Gastrocnemius medialis (tissue), 4 donors: ENCODE measurements at regions not wholly inside any gene's neighbourhood (a gene's known extent, or its start where the extent isn't known, plus 50 kb on each side); places are given as distances from the start of the nearest gene placed in this dataset.
"Not testable (repeated sequence)": the region's sequence is repeated elsewhere in the genome, so short reads cannot be mapped to it uniquely, and the experiment has no call there.

Experiments used
- ATAC-seq, 2 donors: fragments of 150-250 bp; one replicate each; pipeline ENCODE4 v1.9.1; 2016
- DNase-seq, 2 donors: peaks; one replicate each; pipeline ENCODE4 v3.0.0-alpha.2; 2019
- H3K27ac ChIP-seq, 4 donors: fragments of 200-600 bp; sonication (generic); 1 replicate in 1 of 4; 2 replicates in 3 of 4; pipeline ENCODE4 v1.5.1; 2016 to 2018; ENCODE audit warnings: mild to moderate bottlenecking in 2 of 4, moderate library complexity in 1 of 4
- H3K27me3 ChIP-seq, 3 donors: fragments of 200-600 bp; sonication (generic) in 2 of 3; 1 replicate in 1 of 3; 2 replicates in 2 of 3; pipeline versions ENCODE4 v1.5.1 to v1.6.0; 2016 to 2019; ENCODE audit warnings: mild to moderate bottlenecking in 1 of 3, moderate library complexity in 1 of 3
- H3K36me3 ChIP-seq, 2 donors: fragments of 200-600 bp; sonication (generic) in 1 of 2; one replicate each; pipeline ENCODE4 v1.5.1; 2017 to 2018
- H3K4me1 ChIP-seq, 2 donors: fragments of 200-600 bp; sonication (generic) in 1 of 2; one replicate each; pipeline ENCODE4 v1.5.1; 2016 to 2017; ENCODE audit warnings: mild to moderate bottlenecking in 2 of 2
- H3K4me3 ChIP-seq, 4 donors: fragments of 200-600 bp; sonication (generic) in 3 of 4; 1 replicate in 1 of 4; 2 replicates in 3 of 4; pipeline ENCODE4 v1.5.1; 2016 to 2019; ENCODE audit warnings: mild to moderate bottlenecking in 2 of 4
- H3K9me3 ChIP-seq, 3 donors: fragments of 200-600 bp; sonication (generic) in 2 of 3; 1 replicate in 1 of 3; 2 replicates in 2 of 3; pipeline ENCODE4 v1.5.1; 2016 to 2019
- POLR2A ChIP-seq, 2 donors: fragments of 450-650 bp; IDR thresholded peaks; one replicate each; pipeline ENCODE4 v1.6.1; 2017; ENCODE audit warnings: antibody characterized with exemption in 2 of 2, mild to moderate bottlenecking in 2 of 2, moderate library complexity in 2 of 2
- in situ Hi-C, 4 donors: fragments of 200-750 bp; cut with MboI; loops; one replicate each; pipeline versions ENCODE4 v1.15.0 to v1.8.0; 2017; ENCODE audit warnings: low sequenced_read_pairs in 4 of 4
- intact Hi-C: fragments of 100-400 bp; cut with DNase I; formaldehyde crosslinking; loops from one replicate; pipeline ENCODE4 v1.15.1; 2023; ENCODE audit warnings: low total_unique reads
- TF ChIP-seq, protein P1 (sequence below), 5 experiments: fragments of 450-650 bp in 3 of 5; fragments of 200-600 bp in 2 of 5; sonication (generic) in 2 of 5; IDR thresholded peaks in 4 of 5; conservative IDR thresholded peaks in 1 of 5; 1 replicate in 4 of 5; 2 replicates in 1 of 5; pipeline ENCODE4 v1.5.1; 2016 to 2019; ENCODE audit warnings: antibody characterized with exemption in 5 of 5, mild to moderate bottlenecking in 3 of 5, moderate library complexity in 3 of 5

DNA sequence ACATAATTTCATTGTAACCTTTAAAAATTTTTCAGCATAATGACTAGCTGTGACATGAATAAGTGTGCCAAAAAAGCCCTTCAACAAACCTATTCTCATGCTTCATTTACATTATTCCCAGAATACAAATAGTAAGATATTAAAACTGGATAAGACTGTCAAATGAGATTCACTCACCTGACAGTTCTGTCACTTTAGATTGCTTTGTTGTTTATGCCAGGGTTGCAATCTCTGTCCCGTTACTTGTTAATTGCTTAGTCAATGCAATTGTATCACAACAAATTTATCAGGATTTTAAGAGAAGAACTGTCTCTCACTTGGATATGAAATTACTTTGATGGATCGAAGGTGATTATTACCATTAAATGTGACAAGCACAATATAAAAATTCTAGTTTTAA, 616.0 kb upstream of the IGFBP7 start:
- ATAC-seq (no peak), DNase-seq (no peak)
- intact Hi-C loops, result no loop called here
- in situ Hi-C loops, result no loop called here
- Histone ChIP-seq H3K4me1 (no peaks in the 10 kb centered on the region), H3K9me3 (no peaks in the 10 kb centered on the region), H3K27ac (no peak overlapping the region), H3K27me3 (no peaks in the 10 kb centered on the region), H3K4me3 (no peak overlapping the region), H3K36me3 (no peaks in the 10 kb centered on the region)
- TF ChIP-seq POLR2A (IDR thresholded peaks at IDR 0.05), result no peak
- TF ChIP-seq, protein P1, sequence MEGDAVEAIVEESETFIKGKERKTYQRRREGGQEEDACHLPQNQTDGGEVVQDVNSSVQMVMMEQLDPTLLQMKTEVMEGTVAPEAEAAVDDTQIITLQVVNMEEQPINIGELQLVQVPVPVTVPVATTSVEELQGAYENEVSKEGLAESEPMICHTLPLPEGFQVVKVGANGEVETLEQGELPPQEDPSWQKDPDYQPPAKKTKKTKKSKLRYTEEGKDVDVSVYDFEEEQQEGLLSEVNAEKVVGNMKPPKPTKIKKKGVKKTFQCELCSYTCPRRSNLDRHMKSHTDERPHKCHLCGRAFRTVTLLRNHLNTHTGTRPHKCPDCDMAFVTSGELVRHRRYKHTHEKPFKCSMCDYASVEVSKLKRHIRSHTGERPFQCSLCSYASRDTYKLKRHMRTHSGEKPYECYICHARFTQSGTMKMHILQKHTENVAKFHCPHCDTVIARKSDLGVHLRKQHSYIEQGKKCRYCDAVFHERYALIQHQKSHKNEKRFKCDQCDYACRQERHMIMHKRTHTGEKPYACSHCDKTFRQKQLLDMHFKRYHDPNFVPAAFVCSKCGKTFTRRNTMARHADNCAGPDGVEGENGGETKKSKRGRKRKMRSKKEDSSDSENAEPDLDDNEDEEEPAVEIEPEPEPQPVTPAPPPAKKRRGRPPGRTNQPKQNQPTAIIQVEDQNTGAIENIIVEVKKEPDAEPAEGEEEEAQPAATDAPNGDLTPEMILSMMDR (IDR thresholded peaks at IDR 0.05 in 4 of 5, conservative IDR thresholded peaks at IDR 0.05 in 1 of 5), result no peak

DNA sequence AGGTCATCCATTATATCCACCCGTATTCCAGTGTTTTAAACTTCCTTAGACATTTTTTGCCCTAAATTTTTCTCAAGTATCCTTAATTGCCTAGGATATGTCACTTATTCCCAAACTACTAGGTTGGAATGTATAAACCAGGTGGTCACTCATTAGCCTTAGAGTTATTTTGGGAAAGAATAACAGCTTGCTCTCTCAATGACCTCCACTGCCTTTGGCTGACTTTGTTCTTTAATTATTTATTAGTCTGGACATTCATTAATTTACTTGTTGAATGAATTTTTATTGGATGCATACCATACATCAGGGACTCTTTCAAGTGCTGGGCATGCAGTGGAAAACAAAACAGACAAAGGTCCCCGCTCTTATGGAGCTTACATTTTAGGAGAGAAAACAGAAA, 609.3 kb upstream of the IGFBP7 start:
- no peak for ATAC-seq
- Histone ChIP-seq H3K36me3 (no peaks in the 10 kb centered on the region), H3K9me3 (no peaks in the 10 kb centered on the region), H3K4me1 (no peaks in the 10 kb centered on the region), H3K4me3 (no peak overlapping the region), H3K27ac (no peak overlapping the region), H3K27me3 (no peaks in the 10 kb centered on the region)
- in situ Hi-C loops (no loop called here), intact Hi-C loops (no loop called here)
- DNase-seq, result no peak
- TF ChIP-seq, protein P1 (IDR thresholded peaks at IDR 0.05 in 4 of 5, conservative IDR thresholded peaks at IDR 0.05 in 1 of 5), result no peak
- TF ChIP-seq POLR2A (IDR thresholded peaks at IDR 0.05), result no peak

DNA sequence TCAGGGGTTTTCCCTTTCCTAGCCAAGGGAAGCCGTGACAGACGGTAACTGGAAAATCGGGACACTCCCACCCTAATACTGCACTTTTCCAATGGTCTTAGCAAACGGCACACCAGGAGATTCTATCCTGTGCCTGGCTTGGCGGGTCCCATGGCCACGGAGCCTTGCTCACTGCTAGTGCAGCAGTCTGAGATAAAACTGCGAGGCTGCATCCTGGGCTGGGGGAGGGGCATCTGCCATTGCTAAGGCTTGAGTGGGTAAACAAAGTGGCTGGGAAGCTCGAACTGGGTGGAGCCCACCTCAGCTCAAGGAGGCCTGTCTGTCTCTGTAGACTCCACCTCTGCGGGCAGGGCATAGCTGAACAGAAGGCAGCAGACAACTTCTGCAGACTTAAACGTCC, 604.1 kb upstream of the IGFBP7 start:
- ATAC-seq, result not testable (repeated sequence)

DNA sequence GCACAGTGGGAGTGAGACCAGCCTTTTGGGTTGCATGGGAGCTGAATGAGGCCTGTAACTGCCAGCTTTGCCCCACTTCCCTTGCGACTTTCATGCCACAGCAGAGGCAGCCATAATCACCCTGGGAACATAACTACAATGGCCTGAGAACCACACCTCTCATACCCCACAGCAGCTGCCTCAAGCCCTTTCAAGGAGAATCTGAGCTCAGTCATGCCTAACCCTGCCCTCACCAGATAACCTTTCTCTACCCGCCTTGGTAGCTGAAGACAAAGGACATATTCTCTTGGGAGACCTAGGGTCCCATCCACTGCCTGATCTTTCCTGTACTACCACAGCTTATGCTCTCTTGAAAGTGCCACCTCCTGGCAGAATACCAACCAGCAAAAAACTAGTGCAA, 599.9 kb upstream of the IGFBP7 start:
- H3K27me3 ChIP-seq, result no peaks in the 10 kb centered on the region
- no peak for TF ChIP-seq POLR2A (IDR thresholded peaks at IDR 0.05)
- TF ChIP-seq, protein P1 (IDR thresholded peaks at IDR 0.05 in 4 of 5, conservative IDR thresholded peaks at IDR 0.05 in 1 of 5), result no peak
- H3K4me1 ChIP-seq, result no peaks in the 10 kb centered on the region
- intact Hi-C loops, result no loop called here
- H3K36me3 ChIP-seq, result no peaks in the 10 kb centered on the region
- no peaks in the 10 kb centered on the region for H3K9me3 ChIP-seq
- in situ Hi-C loops, result no loop called here
- H3K27ac ChIP-seq, result no peak overlapping the region
- ATAC-seq (no peak), DNase-seq (no peak)
- no peak overlapping the region for H3K4me3 ChIP-seq

More for the DNA sequence above, 604.1 kb upstream of the IGFBP7 start:
- in situ Hi-C loops, H3K9me3 ChIP-seq, H3K36me3 ChIP-seq, DNase-seq, H3K4me3 ChIP-seq, H3K27me3 ChIP-seq, H3K4me1 ChIP-seq, intact Hi-C loops, H3K27ac ChIP-seq: not testable (repeated sequence)

DNA sequence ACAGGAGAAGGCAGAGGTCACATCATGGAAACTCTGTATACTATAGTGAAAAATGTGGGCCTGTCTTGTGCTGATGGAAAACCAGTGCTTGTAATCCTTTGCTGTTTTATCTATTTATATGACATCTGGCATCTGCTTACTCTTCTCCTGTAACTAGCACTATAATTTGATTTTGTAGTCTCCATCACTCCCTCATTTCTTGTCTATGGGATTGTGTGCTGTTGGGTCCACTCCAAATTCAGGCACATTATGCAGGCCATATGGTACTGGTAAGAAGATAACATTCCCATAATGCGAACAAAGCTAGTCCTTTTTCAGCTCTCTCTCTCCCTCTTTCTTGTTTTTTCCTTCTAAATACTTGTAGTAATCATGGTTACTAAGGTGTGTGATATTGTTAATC, 581.2 kb upstream of the IGFBP7 start:
- TF ChIP-seq, protein P1 (IDR thresholded peaks at IDR 0.05 in 4 of 5, conservative IDR thresholded peaks at IDR 0.05 in 1 of 5), result no peak
- DNase-seq (no peak), ATAC-seq (no peak)
- no peak overlapping the region for H3K4me3 ChIP-seq
- no peaks in the 10 kb centered on the region for H3K9me3 ChIP-seq
- intact Hi-C loops (no loop called here), in situ Hi-C loops (no loop called here)
- no peaks in the 10 kb centered on the region for H3K27me3 ChIP-seq
- H3K4me1 ChIP-seq, result no peaks in the 10 kb centered on the region
- no peak overlapping the region for H3K27ac ChIP-seq
- no peaks in the 10 kb centered on the region for H3K36me3 ChIP-seq
